ENCODE measurements at regions not wholly inside any gene's neighbourhood (a gene's known extent, or its start where the extent isn't known, plus 50 kb on each side); places are given as distances from the start of the nearest gene placed in this dataset.

- H3K36me3 ChIP-seq (ENCODE audit: control insufficient read depth, insufficient read depth, low read length) = no peaks in the 10 kb centered on the region
- no peak for ATAC-seq
- H3K4me3 ChIP-seq = no peak overlapping the region
- no peaks in the 10 kb centered on the region for H4K20me1 ChIP-seq (replicated peaks; ENCODE audit: control insufficient read depth, insufficient read depth, low read length)
- intact Hi-C loops (cut with micrococcal nuclease) (no loop called here), in situ Hi-C loops (cut with MboI) (no loop called here)
- H3K27me3 ChIP-seq (ENCODE audit: control insufficient read depth in 2 of 2, insufficient read depth in 2 of 2, low read length in 2 of 2) = peaks cover 8 to 80% of the 10 kb centered on the region in 2 experiments; a peak in 3 of 5 replicates
- no peak overlapping the region for H3K9ac ChIP-seq (ENCODE audit: insufficient read depth in 1 of 2, low read depth in 2 of 2, low read length in 2 of 2)
- no peaks in the 10 kb centered on the region; a peak in 1 of 5 replicates for H3K4me1 ChIP-seq (replicated peaks in 1 of 2; ENCODE audit: control insufficient read depth in 2 of 2, insufficient read depth in 2 of 2, low read length in 2 of 2)
- H3K9me1 ChIP-seq (ENCODE audit: control insufficient read depth, insufficient read depth, low read length) = peaks cover 2% of the 10 kb centered on the region
- no peaks in the 10 kb centered on the region for H3K9me3 ChIP-seq (replicated peaks; ENCODE audit: control insufficient read depth, insufficient read depth, low read depth, low read length)
- no peak overlapping the region for H3K4me2 ChIP-seq (ENCODE audit: insufficient read depth, low read length)
- ChIA-PET CTCF (ENCODE audit: low intra/inter-chr PET ratio) (no interaction called here), POLR2A (interaction anchor here (0.7 kb wide), 1 partner anchor 1908 kb away, joined by 3 read pairs; no protein-coding TSS in a partner anchor)
- WGBS (ENCODE audit: insufficient coverage, low coverage, missing lambda C conversion rate) = 0% methylated on average over 7 of the region's 8 CpGs
- no TSS peak for BruUV-seq (replicated peaks)
- H3K27ac ChIP-seq (ENCODE audit: extremely low read depth, low read depth, low read length) = no peak overlapping the region
- DNase-seq (ENCODE audit: extremely low read depth in 1 of 4, low spot score in 3 of 4) = no peak
- no peak for FAIRE-seq
- no peak overlapping the region for H2AFZ ChIP-seq (ENCODE audit: low read depth, low read length)
- no peaks in the 10 kb centered on the region for H3K79me2 ChIP-seq (ENCODE audit: control insufficient read depth, insufficient read depth, low read length)
- TF ChIP-seq FOS (IDR thresholded peaks at IDR 0.05; ENCODE audit: extremely low read depth, insufficient read length) (no peak), KAT2B (IDR thresholded peaks at IDR 0.05; ENCODE audit: low read depth, low read length) (no peak), ETV1 (tag; conservative IDR thresholded peaks at IDR 0.05; ENCODE audit: low read depth) (no peak), NCOR1 (IDR thresholded peaks at IDR 0.05) (no peak), CBX1 (IDR thresholded peaks at IDR 0.05; ENCODE audit: low read depth) (no peak), BMI1 (IDR thresholded peaks at IDR 0.05; ENCODE audit: low read length) (no peak), ZNF584 (CRISPR knock-in tag; IDR thresholded peaks at IDR 0.05; ENCODE audit: low read depth) (no peak), DMBX1 (CRISPR knock-in tag; IDR thresholded peaks at IDR 0.05; ENCODE audit: borderline replicate concordance) (no peak), JUNB (CRISPR knock-in tag; conservative IDR thresholded peaks at IDR 0.05) (no peak), ATF3 (IDR thresholded peaks at IDR 0.05) (no peak), ATF3 (CRISPR knock-in tag; conservative IDR thresholded peaks at IDR 0.05) (no peak), RFX7 (CRISPR knock-in tag; IDR thresholded peaks at IDR 0.05) (no peak)
- TF ChIP-seq, protein P1, sequence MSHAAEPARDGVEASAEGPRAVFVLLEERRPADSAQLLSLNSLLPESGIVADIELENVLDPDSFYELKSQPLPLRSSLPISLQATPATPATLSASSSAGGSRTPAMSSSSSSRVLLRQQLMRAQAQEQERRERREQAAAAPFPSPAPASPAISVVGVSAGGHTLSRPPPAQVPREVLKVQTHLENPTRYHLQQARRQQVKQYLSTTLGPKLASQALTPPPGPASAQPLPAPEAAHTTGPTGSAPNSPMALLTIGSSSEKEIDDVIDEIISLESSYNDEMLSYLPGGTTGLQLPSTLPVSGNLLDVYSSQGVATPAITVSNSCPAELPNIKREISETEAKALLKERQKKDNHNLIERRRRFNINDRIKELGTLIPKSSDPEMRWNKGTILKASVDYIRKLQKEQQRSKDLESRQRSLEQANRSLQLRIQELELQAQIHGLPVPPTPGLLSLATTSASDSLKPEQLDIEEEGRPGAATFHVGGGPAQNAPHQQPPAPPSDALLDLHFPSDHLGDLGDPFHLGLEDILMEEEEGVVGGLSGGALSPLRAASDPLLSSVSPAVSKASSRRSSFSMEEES (CRISPR knock-in tag; IDR thresholded peaks at IDR 0.05) = no peak
- TF ChIP-seq, protein P2, sequence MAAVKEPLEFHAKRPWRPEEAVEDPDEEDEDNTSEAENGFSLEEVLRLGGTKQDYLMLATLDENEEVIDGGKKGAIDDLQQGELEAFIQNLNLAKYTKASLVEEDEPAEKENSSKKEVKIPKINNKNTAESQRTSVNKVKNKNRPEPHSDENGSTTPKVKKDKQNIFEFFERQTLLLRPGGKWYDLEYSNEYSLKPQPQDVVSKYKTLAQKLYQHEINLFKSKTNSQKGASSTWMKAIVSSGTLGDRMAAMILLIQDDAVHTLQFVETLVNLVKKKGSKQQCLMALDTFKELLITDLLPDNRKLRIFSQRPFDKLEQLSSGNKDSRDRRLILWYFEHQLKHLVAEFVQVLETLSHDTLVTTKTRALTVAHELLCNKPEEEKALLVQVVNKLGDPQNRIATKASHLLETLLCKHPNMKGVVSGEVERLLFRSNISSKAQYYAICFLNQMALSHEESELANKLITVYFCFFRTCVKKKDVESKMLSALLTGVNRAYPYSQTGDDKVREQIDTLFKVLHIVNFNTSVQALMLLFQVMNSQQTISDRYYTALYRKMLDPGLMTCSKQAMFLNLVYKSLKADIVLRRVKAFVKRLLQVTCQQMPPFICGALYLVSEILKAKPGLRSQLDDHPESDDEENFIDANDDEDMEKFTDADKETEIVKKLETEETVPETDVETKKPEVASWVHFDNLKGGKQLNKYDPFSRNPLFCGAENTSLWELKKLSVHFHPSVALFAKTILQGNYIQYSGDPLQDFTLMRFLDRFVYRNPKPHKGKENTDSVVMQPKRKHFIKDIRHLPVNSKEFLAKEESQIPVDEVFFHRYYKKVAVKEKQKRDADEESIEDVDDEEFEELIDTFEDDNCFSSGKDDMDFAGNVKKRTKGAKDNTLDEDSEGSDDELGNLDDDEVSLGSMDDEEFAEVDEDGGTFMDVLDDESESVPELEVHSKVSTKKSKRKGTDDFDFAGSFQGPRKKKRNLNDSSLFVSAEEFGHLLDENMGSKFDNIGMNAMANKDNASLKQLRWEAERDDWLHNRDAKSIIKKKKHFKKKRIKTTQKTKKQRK (IDR thresholded peaks at IDR 0.05; ENCODE audit: borderline replicate concordance, low read depth, low read length) = no peak
- TF ChIP-seq, protein P3, sequence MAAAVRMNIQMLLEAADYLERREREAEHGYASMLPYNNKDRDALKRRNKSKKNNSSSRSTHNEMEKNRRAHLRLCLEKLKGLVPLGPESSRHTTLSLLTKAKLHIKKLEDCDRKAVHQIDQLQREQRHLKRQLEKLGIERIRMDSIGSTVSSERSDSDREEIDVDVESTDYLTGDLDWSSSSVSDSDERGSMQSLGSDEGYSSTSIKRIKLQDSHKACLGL (CRISPR knock-in tag; IDR thresholded peaks at IDR 0.05; ENCODE audit: borderline replicate concordance, poor library complexity, severe bottlenecking) = no peak
Measured at GRCh38 chr2:2701813-2702212, 370.7 kb upstream of the MYT1L start.

All from K562 (cell line).